ENCODE measurements at regions not wholly inside any gene's neighbourhood (a gene's known extent, or its start where the extent isn't known, plus 50 kb on each side); places are given as distances from the start of the nearest gene placed in this dataset.
A peak's percentile ranks its signal among the peaks of the same experiment; 100 is the strongest.
"Not testable (repeated sequence)": the region's sequence is repeated elsewhere in the genome, so short reads cannot be mapped to it uniquely, and the experiment has no call there.

DNA sequence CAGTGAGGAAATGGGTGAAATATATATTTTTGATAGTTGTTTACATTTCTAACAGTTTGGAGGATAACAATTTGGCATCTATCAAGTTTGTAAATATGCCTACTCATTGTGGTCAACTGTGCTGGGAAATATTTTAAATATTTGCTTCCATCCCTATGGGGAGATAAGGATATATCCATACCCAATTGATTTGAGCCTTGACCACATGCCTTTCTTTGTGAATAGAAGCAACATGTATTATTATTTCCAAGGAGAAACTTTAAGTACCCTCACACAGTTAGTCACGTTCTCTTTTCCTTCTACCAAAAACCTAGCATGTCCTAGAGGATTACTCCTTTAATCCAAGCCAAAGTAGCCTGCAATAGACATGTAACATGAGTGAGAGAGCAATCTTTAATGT lies 245.4 kb upstream of the CBLB start:
- no peak for FAIRE-seq
- no peak for DNase-seq (ENCODE audit: low spot score in 2 of 2)

DNA sequence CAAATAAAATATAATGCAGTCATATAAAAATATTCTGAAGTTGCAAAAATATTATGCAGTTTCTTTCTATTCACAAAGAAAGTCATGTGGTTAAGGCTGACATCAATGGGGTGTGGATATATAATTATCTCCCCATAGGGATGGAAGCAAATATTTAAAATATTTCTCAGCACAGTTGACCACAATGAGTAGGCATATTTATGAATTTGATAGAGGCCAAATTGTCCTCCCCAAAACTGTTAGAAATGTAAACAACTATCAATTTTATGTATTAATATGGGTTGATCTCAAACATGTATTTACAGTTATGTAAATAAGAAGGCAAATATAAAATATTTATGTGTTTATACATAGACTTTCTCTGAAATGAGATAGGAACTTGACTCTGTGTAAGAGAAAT lies 246.0 kb upstream of the CBLB start:
- DNase-seq (ENCODE audit: low spot score in 2 of 2) (no peak), FAIRE-seq (no peak)

DNA sequence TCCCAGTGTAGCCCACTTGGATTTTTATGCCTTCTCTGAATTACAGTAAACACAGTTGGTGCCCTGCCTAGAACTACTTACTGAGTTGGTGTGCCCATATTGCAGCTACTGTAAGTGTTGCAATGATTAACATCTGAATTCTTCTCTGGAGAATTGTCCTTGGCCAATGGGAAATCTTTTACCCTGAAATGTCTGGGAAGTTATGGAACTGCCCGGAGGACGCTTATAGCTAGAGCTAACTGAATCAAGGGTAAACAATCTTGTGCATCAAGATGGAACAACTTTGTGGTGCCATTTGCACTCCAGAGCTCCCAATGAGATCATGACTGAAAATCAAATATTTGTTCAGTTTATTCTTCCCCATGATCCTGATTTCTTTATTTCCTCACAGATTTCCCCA lies 246.7 kb upstream of the CBLB start:
- FAIRE-seq, result no peak
- DNase-seq (ENCODE audit: low spot score in 2 of 2), result no peak

DNA sequence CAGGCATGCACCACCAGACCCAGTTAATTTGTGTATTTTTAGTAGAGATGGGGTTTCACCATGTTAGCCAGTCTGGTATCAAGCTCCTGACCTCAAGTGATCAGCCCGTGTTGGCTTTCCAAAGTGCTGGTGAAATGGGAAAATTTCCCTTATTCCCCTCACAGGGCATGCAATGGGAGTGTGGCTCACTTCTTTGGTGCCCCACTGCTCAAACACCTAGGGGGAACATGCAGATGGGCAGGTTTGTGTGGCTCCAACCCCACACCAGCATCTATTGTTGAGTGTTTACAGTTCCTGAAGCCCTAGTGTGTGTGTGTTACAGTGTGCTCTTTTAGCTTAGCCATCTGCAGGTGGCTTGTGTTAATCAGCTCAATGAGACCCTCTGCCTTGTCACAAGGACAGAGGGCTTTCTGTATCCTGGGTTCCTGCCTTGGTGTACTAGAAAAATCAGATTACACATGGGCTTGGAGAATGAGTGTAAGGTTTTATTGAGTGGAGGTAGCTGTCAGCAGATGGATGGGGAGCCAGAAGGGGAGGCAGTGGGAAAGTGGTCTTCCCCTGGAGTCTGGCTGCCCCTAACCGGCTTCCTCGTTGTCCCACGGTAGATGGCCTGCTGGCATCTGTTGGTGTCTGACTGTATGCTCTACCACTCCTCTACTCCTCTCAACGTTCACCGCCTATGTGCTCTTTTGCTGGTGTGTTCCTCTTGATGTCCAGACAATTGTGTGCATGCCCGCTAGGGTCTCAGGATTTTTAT lies 248.1 kb upstream of the CBLB start:
- DNase-seq (ENCODE audit: low spot score in 2 of 2) (no peak), FAIRE-seq (no peak)

DNA sequence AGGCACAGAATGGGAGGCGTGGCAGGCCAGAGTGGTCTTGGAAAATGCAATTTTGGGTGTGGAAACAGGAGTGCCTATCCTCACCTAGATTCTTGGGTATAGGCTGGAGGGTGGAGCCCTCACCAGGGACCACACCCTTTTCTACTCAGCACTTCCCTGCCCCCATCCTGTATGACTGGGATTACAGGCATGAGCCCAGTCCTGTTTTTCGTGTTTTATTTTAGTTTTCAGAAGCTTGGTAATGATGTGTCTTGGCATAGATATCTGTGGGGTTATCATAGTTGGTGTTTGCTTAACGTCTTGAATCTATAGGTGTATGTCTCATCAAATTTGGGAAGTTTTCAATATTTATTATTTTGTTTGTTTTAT lies 248.7 kb upstream of the CBLB start:
- FAIRE-seq, result no peak
- DNase-seq (ENCODE audit: low spot score in 2 of 2), result no peak

DNA sequence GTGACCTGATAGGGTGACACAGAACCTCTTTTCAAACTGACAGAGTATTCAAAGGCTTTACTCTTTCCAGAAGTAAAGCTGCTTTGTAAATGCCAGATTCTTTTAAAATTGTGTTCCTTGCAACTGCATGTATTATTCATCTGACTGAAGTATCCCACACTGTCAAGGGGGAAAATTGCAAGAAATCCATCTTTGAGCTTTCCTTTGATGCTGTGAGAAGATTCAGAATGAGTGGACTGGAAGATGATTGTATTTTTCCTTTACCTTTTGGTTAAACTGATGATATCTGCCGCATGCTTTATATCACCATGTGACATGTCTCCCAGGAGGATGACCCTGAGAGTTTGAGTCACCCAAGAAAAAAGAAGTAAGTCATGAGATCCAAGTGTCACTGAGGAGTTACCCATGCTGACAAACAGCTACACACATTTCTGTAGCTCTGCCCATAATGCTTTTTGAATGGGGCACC lies 250.8 kb upstream of the CBLB start:
- no peak for DNase-seq (ENCODE audit: low spot score in 2 of 2)
- no peak for FAIRE-seq

DNA sequence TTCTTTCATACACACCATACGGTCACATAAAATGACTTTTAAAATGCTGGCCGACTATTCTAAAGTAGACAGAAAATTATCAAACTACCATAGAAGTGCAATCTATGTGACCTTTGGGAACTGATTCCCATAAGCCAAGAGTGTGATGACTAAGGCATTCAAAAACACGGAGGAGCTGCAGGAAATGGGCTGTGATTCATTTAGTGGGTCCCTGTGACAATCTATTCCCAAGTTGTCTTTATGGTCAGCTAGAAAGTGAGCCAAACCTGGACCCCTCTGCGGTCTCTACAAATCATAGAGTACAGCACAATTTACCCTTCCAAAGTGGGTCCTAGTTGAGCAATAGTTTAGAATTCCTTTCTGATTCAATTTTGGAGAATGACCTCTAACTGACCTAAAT lies 251.5 kb upstream of the CBLB start:
- no peak for DNase-seq (ENCODE audit: low spot score in 2 of 2)
- no peak for FAIRE-seq

DNA sequence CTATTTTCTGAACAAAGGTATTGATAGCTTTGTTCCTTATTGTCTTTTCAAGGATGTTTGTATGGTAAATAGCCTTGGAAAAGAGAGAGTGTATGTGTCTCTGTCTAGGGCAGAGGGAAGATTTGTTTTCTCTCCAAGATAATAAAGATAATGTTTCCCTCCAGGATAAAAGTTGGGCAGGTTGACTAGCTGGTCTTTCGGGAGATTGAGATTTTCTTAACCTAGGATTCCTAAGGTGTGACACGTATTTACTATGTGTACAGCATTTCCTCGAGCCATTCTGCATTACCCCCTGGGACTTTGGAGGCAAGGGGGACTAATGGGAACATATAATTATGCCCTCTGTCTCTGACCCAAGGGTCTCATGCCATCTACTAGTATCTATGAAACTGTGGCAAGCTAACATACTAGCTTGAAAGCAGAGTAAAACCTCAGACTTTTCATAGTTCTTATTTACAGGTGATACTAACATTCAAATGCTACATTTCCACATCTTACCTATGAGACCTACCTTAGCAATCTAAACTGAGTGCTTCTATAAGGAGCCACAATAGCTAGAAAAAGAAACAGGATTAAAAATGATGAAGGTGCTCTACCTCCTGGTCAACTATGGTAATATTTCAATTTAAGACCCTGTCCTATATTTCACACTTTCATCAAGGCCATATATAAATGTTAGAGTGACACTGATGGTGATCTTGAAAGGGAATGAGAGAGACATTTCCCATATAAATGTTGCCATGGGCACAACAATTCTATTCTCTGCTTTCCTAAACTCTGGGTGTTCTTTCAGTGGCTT lies 252.9 kb upstream of the CBLB start:
- DNase-seq (ENCODE audit: low spot score in 2 of 2) (no peak), FAIRE-seq (no peak)

DNA sequence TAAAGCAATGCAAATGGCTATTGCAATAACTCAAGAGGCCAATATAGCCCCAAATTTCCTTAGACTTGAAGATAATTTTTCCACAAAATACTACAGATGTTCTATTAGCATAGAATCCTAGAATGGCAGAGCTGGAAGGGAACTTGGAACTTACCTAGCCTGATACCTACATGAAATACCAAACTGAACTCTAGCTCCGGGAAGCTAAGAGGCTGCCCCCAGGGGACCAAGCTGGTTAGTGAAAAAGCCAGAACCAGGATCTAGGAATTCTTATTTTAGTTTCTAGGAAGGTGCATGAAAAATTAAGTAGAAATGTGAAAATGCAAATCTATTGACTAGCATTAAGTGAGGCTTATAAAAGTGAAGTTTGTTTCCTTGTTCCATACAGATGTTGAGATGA lies 256.0 kb upstream of the CBLB start:
- FAIRE-seq (no peak), DNase-seq (ENCODE audit: low spot score in 2 of 2) (no peak)

DNA sequence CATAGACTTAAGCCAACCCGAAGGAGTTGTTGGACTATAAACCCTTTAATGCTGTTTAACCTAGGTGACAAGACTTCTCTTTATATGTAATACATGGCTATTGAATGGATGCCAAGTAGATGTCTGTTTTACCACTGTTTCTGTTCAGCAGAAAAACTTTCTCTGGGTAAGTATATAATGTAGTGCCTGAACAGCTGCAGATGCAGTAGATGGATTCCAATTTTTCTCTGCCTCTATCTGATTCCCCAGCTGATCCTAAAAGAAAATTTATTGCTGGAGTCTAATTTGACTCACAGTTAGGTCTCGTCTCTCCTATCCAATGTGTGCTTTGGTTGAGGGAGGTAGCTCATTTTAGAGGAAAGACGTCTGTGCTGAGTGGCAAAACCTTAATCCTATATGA lies 256.5 kb upstream of the CBLB start:
- DNase-seq (ENCODE audit: low spot score in 2 of 2) (no peak), FAIRE-seq (no peak)

DNA sequence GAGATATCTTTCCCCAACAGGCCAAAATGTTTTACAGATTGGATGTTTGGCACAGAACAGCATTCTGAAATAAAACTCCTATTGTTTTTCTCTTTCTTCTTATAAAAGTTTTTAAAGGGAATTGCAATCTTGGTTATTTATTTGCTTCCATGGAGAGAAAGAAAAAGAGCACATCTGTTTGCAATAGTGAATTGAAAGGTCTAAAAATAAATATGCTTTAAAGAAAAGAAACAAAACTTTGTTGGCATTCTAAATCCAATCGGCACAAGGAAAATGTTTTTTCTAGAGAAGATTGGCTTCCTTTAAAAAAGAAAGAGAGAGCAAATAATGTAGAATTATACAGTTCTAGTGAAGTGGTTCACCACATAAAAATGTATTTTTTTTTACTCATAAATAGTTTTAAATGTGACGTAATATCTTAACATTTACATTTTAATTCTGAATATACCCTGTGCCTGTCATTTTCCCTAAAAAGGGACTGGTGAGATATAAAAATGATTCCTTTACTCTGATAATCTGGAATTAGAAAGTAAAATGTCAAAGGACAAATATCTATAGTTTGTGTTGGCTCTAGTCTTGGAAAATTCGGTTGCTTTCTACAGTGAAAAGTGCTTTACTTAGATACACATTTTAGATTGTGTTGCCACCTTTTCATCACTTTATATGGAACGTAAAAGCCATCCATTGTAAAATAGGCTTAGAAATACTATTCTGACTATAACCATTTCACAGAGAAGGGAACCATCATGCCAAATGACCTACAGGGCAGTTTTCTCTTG lies 257.4 kb upstream of the CBLB start:
- FAIRE-seq (no peak), DNase-seq (ENCODE audit: low spot score in 2 of 2) (no peak)

DNA sequence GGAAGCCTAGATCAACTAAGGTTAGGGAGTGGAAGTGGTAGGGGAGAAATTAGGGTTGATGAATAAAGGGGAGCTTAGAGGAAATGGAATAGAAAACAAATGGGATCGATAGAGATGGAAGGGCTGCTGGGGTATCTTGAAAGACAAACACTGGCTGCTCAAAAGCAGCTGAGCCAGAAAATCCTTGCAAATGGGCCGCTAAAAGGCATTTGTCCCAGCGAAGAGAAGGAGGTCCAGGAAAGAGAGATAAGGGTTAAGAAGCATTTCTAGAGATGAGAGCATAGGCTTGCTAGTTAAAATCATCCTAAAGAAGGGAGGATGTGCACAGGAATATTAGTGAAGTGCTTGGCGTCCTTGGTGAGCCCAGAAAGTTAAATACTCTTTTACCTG lies 258.0 kb upstream of the CBLB start:
- DNase-seq (ENCODE audit: low spot score in 2 of 2) (no peak), FAIRE-seq (no peak)

DNA sequence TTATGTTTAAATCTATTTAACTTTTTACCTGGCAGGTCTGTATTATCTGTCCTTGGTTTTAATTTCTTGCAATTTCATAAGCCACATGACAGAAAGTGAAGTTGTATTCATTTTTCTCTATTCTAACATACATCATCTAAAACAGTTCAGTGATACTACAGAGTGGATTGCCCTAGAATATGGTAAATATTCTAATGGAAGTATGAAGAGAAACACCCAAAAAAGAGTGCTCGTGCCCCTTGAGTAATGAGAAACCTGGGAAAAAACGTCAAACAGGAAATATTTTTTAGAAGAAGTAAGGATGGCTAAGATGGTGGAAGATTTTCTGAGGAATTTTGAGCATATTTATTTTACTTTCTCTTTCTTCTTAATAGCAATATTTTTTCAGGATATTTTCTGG lies 261.1 kb upstream of the CBLB start:
- FAIRE-seq, result no peak
- no peak for DNase-seq (ENCODE audit: low spot score in 2 of 2)

DNA sequence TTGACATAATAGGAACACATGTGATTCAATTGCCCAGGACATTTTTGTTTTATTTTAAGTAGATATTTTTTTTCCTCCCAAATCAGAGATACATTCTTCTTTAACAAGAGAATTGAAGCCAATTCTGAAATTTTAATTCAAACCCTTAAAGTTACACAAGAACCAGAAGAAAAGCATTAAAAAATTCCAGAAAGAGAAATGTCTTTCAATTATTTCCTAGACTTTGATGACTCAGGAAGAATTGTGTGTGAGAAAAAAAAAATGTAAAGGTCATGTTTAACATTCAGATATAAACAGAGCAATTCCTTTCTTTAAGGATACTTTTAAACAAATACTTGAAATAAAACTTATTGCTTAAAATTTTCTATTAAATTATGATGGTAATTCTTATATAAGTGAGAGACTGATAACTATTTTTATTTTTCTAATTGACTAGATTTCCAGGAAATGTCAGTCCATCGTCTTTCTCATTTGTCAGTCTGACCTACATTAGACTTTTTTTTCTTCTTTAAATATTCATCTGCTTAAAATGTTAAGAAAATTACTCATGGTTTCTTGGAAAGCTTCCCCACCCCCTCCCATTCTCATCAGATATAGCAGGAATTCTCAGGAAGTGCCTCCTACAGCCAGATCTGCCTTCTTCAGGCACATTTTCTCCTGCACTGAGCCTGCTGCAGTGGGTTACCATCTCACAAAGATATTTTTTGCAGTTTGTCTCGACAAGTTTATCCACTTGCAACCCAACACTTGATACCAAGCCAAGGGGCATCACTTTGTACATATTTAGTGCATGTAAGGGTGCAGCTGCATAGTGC lies 261.8 kb upstream of the CBLB start:
- DNase-seq (ENCODE audit: low spot score in 2 of 2), result peak in 1 of 2 donors; percentile 14
- FAIRE-seq, result peak; percentile 48

DNA sequence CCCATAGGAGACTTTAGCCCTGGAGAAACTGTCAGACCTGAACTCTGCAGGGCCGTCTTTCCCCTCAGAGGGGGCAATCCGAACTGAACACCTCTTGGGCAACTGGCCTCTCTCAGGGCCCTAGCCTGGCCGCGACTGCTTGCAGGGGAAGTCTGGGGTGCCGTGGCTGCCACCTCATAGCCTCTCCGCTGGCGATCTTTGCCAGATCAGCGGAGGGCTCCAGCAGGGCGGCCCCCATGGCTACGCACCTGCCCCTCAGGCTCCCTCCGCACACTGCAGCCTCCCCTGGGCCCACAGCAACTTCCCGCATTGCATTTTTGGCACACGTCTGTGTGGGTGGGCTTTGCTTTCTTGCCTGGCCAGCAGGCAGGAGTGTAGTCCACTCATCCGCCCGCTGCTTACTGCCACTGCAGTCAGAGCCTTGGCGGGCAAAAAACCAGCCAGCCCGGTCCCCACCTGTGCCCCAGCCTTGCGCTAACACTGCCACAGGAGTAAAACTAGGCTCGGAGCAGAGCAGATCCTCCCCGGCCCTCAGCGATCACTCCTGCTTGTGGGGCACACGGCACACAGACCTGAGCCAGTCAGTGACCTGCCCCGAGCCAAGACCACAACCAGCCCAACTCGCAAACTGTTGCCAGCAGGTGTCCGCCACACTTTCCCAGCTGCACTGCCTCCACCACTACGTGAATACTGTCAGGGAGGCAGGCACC lies 266.8 kb upstream of the CBLB start:
- FAIRE-seq (no peak), DNase-seq (ENCODE audit: low spot score in 2 of 2) (no peak)

DNA sequence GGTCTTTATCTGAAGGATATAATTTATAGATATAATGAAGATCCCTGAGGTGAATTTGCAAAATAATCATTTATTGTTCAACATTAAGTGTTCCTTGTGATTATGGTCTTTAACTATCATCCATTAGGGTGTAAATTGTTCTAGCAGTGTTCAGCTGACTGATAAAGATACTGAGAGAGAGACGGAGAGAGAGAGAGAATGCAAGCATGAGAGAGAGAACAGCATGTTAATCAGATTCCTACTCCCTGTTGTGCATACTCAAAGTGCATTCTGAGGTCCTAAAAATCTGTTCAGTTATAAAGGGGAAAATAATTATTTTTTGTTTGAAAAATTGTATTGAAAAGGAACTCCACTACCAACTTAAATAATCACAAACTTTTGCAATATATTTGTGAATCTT lies 271.0 kb upstream of the CBLB start:
- FAIRE-seq, result no peak
- no peak for DNase-seq (ENCODE audit: low spot score in 2 of 2)

DNA sequence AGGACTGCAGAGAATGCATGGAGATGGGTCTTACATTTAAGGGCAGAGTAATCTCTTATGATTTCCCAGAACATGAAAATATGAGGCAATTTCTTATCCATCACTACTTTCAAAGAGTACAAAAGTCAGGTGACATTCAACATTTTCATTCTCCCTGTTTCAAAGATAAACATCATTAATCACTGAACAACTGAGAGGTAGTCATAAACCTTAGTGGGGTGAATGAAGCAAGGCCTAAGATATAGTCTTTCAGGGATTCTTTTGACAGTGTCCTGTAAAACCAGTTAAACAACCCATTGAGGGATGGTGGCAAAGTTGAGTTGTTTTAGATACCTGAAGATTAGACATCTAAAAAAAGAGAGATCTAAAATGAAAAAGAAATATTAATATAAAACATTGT lies 271.6 kb upstream of the CBLB start:
- FAIRE-seq (no peak), DNase-seq (ENCODE audit: low spot score in 2 of 2) (no peak)

DNA sequence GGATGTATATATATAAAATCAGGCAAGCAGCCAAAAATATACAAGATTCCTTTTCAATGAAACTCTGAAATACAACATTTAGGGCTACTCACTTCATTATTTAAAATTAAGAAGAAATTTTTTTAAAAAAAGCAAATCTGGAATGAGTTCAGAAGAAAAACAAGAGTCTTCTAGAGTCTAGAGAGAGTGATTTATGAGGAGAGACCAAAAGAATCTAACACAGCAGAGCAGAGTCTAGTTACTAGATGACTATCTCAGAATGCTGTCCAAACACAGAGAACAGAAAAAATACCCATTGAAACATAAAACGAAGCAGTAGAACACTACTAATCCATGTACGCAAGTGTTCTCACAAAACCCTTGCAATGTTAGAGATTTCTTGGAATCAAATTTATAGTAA lies 275.2 kb upstream of the CBLB start:
- FAIRE-seq, result no peak

DNA sequence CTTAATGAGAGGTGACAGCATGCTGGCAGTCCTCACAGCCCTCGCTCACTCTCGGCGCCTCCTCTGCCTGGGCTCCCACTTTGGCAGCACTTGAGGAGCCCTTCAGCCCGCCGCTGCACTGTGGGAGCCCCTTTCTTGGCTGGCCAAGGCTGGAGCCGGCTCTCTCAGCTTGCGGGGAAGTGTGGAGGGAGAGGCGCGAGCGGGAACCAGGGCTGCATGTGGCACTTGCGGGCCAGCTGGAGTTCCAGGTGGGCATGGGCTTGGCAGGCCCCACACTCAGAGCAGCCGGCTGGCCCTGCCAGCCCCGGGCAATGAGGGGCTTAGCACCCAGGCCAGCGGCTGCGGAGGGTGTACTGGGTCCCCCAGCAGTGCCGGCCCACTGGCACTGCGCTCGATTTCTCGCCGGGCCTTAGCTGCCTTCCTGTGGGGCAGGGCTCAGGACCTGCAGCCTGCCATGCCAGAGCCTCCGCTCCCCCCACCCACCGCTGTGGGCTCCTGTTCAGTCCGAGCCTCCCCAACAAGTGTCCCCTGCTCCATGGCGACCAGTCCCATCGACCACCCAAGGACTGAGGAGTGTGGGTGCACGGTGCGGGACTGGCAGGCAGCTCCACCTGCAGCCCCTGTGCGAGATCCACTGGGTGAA lies 279.7 kb upstream of the CBLB start:
- not testable (repeated sequence) for FAIRE-seq; DNase-seq (ENCODE audit: low spot score in 2 of 2)

More for the DNA sequence above, 275.2 kb upstream of the CBLB start:
- DNase-seq (ENCODE audit: low spot score in 2 of 2), result no peak

Data from frontal cortex (tissue), 3 donors.